Erythroblast (primary cell): ENCODE measurements at regions not wholly inside any gene's neighbourhood (a gene's known extent, or its start where the extent isn't known, plus 50 kb on each side); places are given as distances from the start of the nearest gene placed in this dataset.

Experiments
- GATA1 ChIP-seq: IDR thresholded peaks from 2 replicates; pipeline ENCODE4 v1.6.1; 2011; ENCODE audit warnings: low read depth, mild to moderate bottlenecking, control low read depth, low read length, moderate library complexity
- POLR2A ChIP-seq: IDR thresholded peaks from 2 replicates; pipeline ENCODE4 v1.6.1; 2011; ENCODE audit warnings: mild to moderate bottlenecking, low read length

GRCh38 chr14:40113671-40114070, 681.4 kb upstream of the FBXO33 start:
- no peak for TF ChIP-seq POLR2A
- TF ChIP-seq GATA1, result no peak
